Sigmoid colon (tissue), 6 donors: ENCODE measurements at regions not wholly inside any gene's neighbourhood (a gene's known extent, or its start where the extent isn't known, plus 50 kb on each side); places are given as distances from the start of the nearest gene placed in this dataset.

Experiments used
- DNase-seq: peaks from one replicate; pipeline ENCODE4 v3.0.0-alpha.2; 2019
- H3K27ac ChIP-seq, 4 donors: fragments of 200-600 bp; sonication (generic); one replicate each; pipeline ENCODE4 v1.5.1; 2016 to 2019; ENCODE audit warnings: mild to moderate bottlenecking in 1 of 4
- H3K27me3 ChIP-seq, 3 donors: fragments of 200-600 bp; sonication (generic); one replicate each; pipeline ENCODE4 v1.5.1; 2019; ENCODE audit warnings: mild to moderate bottlenecking in 1 of 3
- H3K36me3 ChIP-seq, 4 donors: fragments of 200-600 bp; sonication (generic); one replicate each; pipeline ENCODE4 v1.5.1; 2016 to 2019
- H3K4me1 ChIP-seq, 4 donors: fragments of 200-600 bp; sonication (generic); one replicate each; pipeline ENCODE4 v1.5.1; 2017 to 2019
- H3K4me3 ChIP-seq, 4 donors: fragments of 200-600 bp; sonication (generic); one replicate each; pipeline ENCODE4 v1.5.1; 2017 to 2019; ENCODE audit warnings: mild to moderate bottlenecking in 2 of 4, moderate library complexity in 1 of 4
- H3K9me3 ChIP-seq, 4 donors: fragments of 200-600 bp in 3 of 4; sonication (generic) in 3 of 4; one replicate each; pipeline versions ENCODE4 v1.5.1 to v1.6.1; 2013 to 2019
- CTCF ChIP-seq, 4 experiments: fragments of 450-650 bp in 3 of 4; fragments of 200-600 bp in 1 of 4; IDR thresholded peaks; one replicate each; pipeline ENCODE4 v1.5.1; 2016 to 2019; ENCODE audit warnings: antibody characterized with exemption in 4 of 4, mild to moderate bottlenecking in 3 of 4, moderate library complexity in 2 of 4
- EP300 ChIP-seq, 4 donors: sonication (generic); formaldehyde crosslinking; IDR thresholded peaks; one replicate each; pipeline ENCODE4 v1.6.1; 2017; ENCODE audit warnings: antibody characterized with exemption in 4 of 4
- POLR2A ChIP-seq, 2 donors: fragments of 450-650 bp; IDR thresholded peaks; one replicate each; pipeline ENCODE4 v1.6.1; 2016; ENCODE audit warnings: antibody characterized with exemption in 2 of 2, mild to moderate bottlenecking in 2 of 2, moderate library complexity in 2 of 2
- POLR2AphosphoS5 ChIP-seq, 4 donors: sonication (generic); formaldehyde crosslinking; IDR thresholded peaks; one replicate each; pipeline ENCODE4 v1.6.1; 2017; ENCODE audit warnings: antibody characterized with exemption in 4 of 4
- WGBS, 2 donors: extraction: QIAGEN DNeasy Blood & Tissue Kit; methylation state at CpG; one replicate each; pipeline ENCODE4 v1.1.7; 2013; 5-methylcytosine and 5-hydroxymethylcytosine counted together
- intact Hi-C: fragments of 100-400 bp; cut with DNase I; formaldehyde crosslinking; loops from one replicate; pipeline ENCODE4 v1.15.1; 2023
- donor health status: healthy with polysubstance abuse.
- donor health status: healthy.

- TF ChIP-seq CTCF (IDR thresholded peaks at IDR 0.05) (no peak), POLR2A (IDR thresholded peaks at IDR 0.05) (no peak), EP300 (IDR thresholded peaks at IDR 0.05) (no peak), POLR2AphosphoS5 (IDR thresholded peaks at IDR 0.05) (no peak)
- 93 to 94% methylated on average over 1 of the region's 1 CpG for WGBS, 2 donors
- intact Hi-C loops, result no loop called here
- Histone ChIP-seq H3K36me3 (no peaks in the 10 kb centered on the region), H3K27ac (no peak overlapping the region), H3K4me3 (no peak overlapping the region), H3K9me3 (peaks cover 0 to 5% (median 3%) of the 10 kb centered on the region in 4 donors), H3K27me3 (no peaks in the 10 kb centered on the region), H3K4me1 (no peaks in the 10 kb centered on the region)
- DNase-seq, result no peak
Measured at GRCh38 chr5:10166392-10166791, 83.3 kb downstream of the ATPSCKMT start.

GRCh38 chr5:10162468-10162867, 87.2 kb downstream of the ATPSCKMT start:
- WGBS, 2 donors, result 51 to 62% methylated on average over 5 of the region's 5 CpGs
- no peak overlapping the region for H3K4me3 ChIP-seq
- intact Hi-C loops, result no loop called here
- TF ChIP-seq CTCF (IDR thresholded peaks at IDR 0.05) (no peak), POLR2AphosphoS5 (IDR thresholded peaks at IDR 0.05) (no peak), POLR2A (IDR thresholded peaks at IDR 0.05) (no peak), EP300 (IDR thresholded peaks at IDR 0.05) (no peak)
- no peaks in the 10 kb centered on the region for H3K27me3 ChIP-seq
- H3K36me3 ChIP-seq, result no peaks in the 10 kb centered on the region
- H3K27ac ChIP-seq, result no peak overlapping the region
- H3K4me1 ChIP-seq, result no peaks in the 10 kb centered on the region
- no peak for DNase-seq
- H3K9me3 ChIP-seq, result peaks cover 0 to 5% (median 3%) of the 10 kb centered on the region in 4 donors

GRCh38 chr5:10161778-10162177, 87.9 kb downstream of the ATPSCKMT start:
- H3K27me3 ChIP-seq, result no peaks in the 10 kb centered on the region
- H3K4me3 ChIP-seq, result no peak overlapping the region
- TF ChIP-seq POLR2A (IDR thresholded peaks at IDR 0.05) (no peak), EP300 (IDR thresholded peaks at IDR 0.05) (no peak), POLR2AphosphoS5 (IDR thresholded peaks at IDR 0.05) (no peak), CTCF (IDR thresholded peaks at IDR 0.05) (no peak)
- no peak overlapping the region for H3K27ac ChIP-seq
- no peak for DNase-seq
- H3K9me3 ChIP-seq, result peaks cover 0 to 5% (median 3%) of the 10 kb centered on the region in 4 donors
- no peaks in the 10 kb centered on the region for H3K4me1 ChIP-seq
- intact Hi-C loops, result no loop called here
- WGBS, 2 donors, result 82 to 89% methylated on average over 3 of the region's 3 CpGs
- H3K36me3 ChIP-seq, result no peaks in the 10 kb centered on the region

GRCh38 chr5:10160241-10160640, 89.4 kb downstream of the ATPSCKMT start:
- Histone ChIP-seq H3K36me3 (no peaks in the 10 kb centered on the region), H3K4me3 (no peak overlapping the region), H3K27ac (no peak overlapping the region), H3K4me1 (no peaks in the 10 kb centered on the region), H3K27me3 (no peaks in the 10 kb centered on the region), H3K9me3 (peaks cover 0 to 4% (median 2%) of the 10 kb centered on the region in 4 donors)
- intact Hi-C loops, result no loop called here
- DNase-seq, result no peak
- 68 to 81% methylated on average over 3 of the region's 3 CpGs for WGBS, 2 donors
- no peak for TF ChIP-seq EP300 (IDR thresholded peaks at IDR 0.05)
- no peak for TF ChIP-seq POLR2AphosphoS5 (IDR thresholded peaks at IDR 0.05)
- TF ChIP-seq CTCF (IDR thresholded peaks at IDR 0.05), result no peak
- TF ChIP-seq POLR2A (IDR thresholded peaks at IDR 0.05), result no peak

- H3K36me3 ChIP-seq, result no peaks in the 10 kb centered on the region
- TF ChIP-seq CTCF (IDR thresholded peaks at IDR 0.05) (no peak), EP300 (IDR thresholded peaks at IDR 0.05) (no peak), POLR2A (IDR thresholded peaks at IDR 0.05) (no peak), POLR2AphosphoS5 (IDR thresholded peaks at IDR 0.05) (no peak)
- H3K4me3 ChIP-seq, result no peak overlapping the region
- H3K27me3 ChIP-seq, result no peaks in the 10 kb centered on the region
- intact Hi-C loops, result no loop called here
- no peak overlapping the region for H3K27ac ChIP-seq
- no peaks in the 10 kb centered on the region for H3K9me3 ChIP-seq
- DNase-seq, result no peak
- no peaks in the 10 kb centered on the region for H3K4me1 ChIP-seq
Measured at GRCh38 chr5:10158886-10159285, 90.8 kb downstream of the ATPSCKMT start.
